MM.1S (cell line): ENCODE measurements at regions not wholly inside any gene's neighbourhood (a gene's known extent, or its start where the extent isn't known, plus 50 kb on each side); places are given as distances from the start of the nearest gene placed in this dataset.

Experiments
- EZH2 ChIP-seq: fragments of 300-600 bp; sonication (generic); optimal IDR thresholded peaks from 2 replicates; pipeline ENCODE3; 2017; ENCODE audit warnings: low read depth, mild to moderate bottlenecking, antibody characterized with exemption, low read length, mixed read lengths
- EZH2phosphoT487 ChIP-seq: fragments of 300-600 bp; sonication (generic); IDR thresholded peaks from 2 replicates; pipeline ENCODE4 v1.6.1; 2018; ENCODE audit warnings: antibody characterized with exemption, low read length
- TF ChIP-seq, protein P1 (sequence below): fragments of 300-600 bp; sonication (generic); IDR thresholded peaks from 2 replicates; pipeline ENCODE4 v1.5.1; 2016; ENCODE audit warnings: antibody characterized with exemption, low read length, mixed read lengths

GRCh38 chr6:15810618-15811017 lies 147.8 kb upstream of the DTNBP1 start:
- TF ChIP-seq, protein P1, sequence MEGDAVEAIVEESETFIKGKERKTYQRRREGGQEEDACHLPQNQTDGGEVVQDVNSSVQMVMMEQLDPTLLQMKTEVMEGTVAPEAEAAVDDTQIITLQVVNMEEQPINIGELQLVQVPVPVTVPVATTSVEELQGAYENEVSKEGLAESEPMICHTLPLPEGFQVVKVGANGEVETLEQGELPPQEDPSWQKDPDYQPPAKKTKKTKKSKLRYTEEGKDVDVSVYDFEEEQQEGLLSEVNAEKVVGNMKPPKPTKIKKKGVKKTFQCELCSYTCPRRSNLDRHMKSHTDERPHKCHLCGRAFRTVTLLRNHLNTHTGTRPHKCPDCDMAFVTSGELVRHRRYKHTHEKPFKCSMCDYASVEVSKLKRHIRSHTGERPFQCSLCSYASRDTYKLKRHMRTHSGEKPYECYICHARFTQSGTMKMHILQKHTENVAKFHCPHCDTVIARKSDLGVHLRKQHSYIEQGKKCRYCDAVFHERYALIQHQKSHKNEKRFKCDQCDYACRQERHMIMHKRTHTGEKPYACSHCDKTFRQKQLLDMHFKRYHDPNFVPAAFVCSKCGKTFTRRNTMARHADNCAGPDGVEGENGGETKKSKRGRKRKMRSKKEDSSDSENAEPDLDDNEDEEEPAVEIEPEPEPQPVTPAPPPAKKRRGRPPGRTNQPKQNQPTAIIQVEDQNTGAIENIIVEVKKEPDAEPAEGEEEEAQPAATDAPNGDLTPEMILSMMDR: no peak
- TF ChIP-seq EZH2phosphoT487: no peak
- TF ChIP-seq EZH2: no peak
